ENCODE measurements at regions not wholly inside any gene's neighbourhood (a gene's known extent, or its start where the extent isn't known, plus 50 kb on each side); places are given as distances from the start of the nearest gene placed in this dataset.

DNA sequence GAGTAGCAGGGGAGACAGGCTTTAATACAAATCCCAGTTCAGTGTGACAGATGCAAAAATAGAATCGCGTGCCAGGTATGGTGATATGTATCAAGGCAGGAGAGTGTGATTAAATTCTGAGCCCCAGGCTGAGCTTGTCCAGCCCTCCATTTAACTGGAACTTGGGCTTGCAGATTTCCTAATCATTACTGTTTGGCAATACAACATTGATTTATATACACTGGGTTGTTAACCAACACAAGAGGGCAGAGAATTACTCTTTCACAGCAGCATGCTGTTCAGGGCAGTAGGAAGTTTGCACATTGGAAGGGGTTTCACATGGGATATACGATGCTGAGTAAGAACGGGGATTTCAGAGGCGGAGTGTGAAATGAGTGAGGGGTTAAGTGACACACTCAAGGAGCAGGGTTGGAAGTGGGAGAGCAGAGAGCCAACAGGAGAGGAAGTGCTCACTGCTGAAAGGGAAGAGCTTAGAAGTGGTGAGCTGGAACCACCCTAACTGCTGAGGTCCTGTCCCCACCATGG lies 70.8 kb upstream of the ATXN1 start:
- TF ChIP-seq, protein P1, sequence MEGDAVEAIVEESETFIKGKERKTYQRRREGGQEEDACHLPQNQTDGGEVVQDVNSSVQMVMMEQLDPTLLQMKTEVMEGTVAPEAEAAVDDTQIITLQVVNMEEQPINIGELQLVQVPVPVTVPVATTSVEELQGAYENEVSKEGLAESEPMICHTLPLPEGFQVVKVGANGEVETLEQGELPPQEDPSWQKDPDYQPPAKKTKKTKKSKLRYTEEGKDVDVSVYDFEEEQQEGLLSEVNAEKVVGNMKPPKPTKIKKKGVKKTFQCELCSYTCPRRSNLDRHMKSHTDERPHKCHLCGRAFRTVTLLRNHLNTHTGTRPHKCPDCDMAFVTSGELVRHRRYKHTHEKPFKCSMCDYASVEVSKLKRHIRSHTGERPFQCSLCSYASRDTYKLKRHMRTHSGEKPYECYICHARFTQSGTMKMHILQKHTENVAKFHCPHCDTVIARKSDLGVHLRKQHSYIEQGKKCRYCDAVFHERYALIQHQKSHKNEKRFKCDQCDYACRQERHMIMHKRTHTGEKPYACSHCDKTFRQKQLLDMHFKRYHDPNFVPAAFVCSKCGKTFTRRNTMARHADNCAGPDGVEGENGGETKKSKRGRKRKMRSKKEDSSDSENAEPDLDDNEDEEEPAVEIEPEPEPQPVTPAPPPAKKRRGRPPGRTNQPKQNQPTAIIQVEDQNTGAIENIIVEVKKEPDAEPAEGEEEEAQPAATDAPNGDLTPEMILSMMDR (IDR thresholded peaks at IDR 0.05), result no peak
- TF ChIP-seq ZFX (IDR thresholded peaks at IDR 0.05; ENCODE audit: borderline replicate concordance), result no peak

Measured in 22Rv1 (cell line).